ENCODE measurements at regions not wholly inside any gene's neighbourhood (a gene's known extent, or its start where the extent isn't known, plus 50 kb on each side); places are given as distances from the start of the nearest gene placed in this dataset.
A peak's percentile ranks its signal among the peaks of the same experiment; 100 is the strongest.

DNA sequence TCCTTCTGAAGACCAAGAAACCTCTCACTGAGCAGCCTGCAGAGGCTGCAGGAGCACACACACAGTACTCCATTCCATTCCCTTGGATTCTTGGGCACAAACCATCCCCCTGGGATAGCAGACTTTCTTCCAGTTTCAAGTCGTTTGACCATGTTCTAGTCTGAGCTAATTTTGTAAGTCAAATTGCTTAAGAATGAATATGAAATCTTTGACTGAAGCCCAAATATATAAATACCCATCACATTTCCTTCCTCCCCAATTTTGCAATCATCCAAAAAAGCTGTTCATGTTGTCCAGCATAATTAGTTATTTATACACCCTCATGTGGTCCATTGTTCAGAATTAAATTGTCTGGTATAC lies 231.2 kb upstream of the TPRG1 start:
- no peak for DNase-seq

DNA sequence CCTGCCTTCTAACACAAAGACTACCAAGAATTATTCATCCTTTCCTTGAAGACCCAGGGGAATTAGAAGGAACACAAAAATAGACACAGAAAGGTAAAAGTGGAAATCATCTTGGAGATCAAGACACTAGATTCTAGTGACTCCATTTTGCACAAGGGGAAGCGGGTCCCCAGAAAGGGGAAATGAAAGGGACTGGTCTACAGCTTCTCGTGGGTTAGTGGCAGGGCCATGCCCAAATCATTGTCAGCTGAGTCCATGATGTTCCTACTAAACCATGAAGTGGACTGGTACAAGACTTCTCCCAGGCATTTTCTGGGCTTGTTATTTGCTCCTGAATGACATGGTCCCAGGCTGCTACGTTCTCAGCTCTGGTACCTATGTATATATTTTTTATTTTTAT lies 230.7 kb upstream of the TPRG1 start:
- DNase-seq: no peak

DNA sequence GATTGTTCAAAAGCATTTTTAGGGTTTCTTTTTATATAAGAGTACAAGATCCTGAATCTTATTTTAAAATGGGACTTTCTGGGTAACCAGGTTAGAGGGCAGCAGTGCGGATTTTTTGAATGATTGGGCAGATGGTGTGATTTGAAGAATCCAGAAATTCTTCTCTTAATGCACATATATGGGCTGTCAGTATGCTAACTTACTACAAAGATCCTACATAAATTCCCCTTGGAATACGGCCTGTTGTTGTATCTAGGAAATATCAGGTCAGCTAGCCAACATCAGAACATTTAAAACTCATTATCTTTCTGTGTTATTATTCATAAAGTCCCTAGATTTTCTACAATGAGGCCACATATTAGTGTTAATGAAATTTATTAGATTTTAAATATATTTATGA lies 229.6 kb upstream of the TPRG1 start:
- no peak for DNase-seq

DNA sequence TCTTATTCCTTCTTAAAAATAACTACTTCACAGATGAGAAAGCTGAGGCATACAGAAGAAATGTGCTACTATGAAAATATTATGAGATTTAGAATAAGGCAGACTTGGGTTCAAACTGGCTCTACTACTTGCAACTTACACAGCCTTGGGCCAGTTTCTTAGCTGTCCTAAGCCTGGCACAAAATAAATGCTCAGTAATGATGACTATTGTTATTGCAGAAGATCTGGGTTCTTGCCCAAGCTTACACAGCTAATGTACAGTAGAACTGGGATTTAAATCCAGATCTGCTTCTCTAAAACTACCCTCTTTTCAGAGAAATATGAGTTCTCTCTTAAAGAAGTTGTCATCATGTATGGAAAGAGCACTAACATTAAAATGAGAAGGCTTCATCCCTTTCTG lies 228.2 kb upstream of the TPRG1 start:
- no peak for DNase-seq

DNA sequence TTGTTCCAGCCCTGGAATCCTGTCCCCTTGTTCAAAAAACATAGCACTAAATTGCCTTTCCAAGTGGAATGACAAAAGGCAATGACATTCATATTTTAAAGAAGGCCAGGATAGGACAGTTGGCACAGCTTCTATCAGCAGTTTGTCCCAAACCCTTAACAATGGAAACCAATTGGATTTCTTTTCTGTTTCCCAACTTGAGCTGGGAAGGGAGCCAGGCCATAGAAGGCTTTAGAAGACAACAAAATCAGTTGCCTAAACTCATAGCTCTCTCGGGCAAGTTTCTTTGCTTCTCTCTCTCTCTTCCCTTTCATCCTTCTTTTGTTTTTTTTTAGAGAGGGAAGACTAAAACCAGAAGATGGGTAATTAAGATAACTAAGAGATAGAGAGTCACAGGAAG lies 227.7 kb upstream of the TPRG1 start:
- no peak for DNase-seq

DNA sequence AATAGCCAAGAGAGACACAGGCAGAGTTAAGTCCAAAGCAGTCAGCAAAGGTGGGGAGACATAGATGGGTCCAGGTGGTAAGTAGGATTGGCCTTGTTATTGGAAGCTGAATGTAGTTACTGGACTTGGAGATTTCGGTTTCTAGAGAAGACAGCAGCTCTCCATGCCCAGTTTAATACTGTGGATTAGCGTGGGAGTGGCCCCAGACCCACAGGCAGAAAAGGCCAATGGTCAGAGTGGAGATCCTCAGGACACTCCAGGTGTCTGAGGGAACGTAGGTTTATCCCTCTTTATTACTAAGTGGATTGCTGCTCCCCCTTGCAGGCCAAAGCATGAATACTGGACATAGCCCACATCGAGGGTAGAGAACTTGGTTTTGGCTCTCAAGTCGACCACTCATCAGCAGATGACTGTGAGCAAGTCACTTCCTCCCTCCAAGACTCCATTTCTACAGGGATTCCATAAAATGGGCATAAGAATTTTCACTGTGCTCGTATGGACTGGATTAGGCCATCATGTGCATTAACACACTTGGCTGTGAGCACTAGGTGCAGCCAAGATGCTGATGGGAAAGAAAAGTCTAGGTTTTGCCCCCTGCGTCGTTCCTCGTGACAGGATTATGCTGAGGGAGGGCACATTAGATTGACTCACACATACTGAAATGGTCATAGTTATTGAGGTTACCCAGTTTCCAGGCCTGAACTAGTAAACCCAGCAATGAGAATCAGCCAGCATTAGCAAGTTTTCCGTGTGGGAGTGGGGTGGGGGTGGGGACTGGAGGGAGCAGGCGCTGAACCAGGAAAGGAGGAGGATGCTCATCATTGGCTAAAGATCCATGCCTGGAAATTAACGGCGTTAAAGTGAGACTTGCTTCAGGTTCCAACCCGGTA lies 225.2 kb upstream of the TPRG1 start:
- no peak for DNase-seq

DNA sequence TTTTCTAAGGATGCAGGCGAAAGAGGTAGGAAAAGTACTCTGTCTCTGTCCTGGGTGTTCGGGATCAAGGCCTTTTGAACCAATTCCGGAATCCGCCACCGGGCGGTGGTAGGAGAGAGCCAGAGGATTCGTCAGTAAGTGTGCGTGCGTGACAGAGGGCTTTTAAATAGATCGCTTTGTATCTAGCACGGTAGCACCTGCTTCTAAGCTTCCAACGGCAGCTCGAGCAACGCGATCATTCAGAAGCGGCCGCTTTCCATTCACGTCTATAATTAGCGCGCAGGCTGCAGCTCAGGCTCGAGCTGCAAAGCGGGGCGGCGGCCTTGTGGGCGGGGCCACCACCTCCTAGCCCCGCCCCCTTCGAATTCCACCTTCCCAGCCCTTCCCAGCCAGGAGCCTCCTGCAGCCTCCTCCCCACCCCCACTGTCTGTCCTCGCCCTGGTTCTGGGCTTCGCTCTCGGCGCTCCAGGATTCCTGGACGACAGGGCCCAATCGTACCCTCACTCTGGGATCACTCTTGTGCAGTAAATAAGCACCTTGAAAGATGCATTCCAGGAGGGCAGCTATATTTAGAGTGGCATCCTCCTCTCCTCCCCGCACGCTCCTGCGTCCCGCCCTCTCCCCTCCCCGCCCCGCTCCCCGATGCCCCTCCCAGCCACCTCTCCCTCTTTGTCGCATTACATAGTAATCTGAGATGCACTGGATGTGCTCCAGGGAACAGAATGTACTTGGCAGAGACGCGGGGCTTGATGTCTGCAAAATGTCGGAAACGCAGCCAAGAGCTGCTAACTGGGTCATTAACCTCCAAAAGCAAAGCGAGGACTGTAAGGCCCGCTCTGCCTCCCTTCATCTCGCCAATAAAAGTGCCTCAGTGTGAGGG lies 224.1 kb upstream of the TPRG1 start:
- DNase-seq: peak; percentile 25

DNA sequence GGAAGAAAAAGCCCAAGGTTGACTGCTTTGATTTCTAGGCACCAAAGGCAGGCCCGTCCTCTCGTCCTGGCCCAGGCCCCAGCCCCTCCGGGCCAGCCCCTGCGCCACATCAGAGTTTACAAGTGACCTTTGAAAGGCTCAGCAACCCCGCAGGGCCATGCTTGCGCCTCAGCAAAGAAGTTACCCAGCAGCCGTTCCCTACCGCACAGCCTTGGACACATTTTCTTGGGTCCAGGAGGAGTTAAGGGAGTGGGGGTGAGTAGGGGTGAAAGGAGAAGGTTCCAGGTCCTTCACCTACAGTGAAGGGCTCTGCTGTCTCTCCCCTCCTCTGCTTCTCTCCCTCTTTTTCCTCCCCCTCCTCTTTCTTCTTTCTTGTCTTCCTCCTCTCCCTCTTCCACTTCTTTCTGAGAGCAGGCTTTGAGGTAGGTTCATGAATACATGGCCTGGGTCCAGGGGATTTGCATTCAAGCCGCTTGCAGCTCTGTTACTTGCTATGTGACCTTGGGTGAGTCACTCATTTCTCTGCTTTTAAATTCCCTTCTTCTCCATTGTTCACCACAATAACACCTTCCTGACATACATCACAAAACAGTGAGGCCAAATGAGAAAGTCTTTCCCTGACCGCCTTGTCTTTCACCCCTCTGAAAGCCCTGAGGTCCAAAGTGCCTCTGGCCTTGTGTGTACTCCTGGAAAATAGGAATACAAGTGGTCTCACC lies 223.3 kb upstream of the TPRG1 start:
- DNase-seq: no peak

DNA sequence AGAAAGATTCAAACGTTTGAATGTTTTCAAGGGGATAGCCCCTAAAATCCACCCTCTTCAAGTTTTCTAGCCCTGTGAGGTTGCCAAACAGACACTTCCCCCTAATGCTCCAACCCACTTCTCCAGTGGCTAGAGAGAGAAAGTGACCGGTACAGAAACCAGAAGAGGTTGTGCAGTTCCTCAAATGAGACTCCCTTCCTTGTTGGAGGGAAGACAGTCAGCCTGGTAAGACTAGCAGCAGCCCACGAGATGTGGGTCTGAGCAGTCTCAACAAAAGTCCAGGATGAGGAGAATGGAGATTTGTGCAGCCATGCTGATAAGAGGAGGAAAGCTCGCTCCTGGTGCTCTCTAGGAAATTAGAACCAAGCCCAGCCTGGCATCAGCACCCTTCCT lies 222.8 kb upstream of the TPRG1 start:
- DNase-seq: no peak

DNA sequence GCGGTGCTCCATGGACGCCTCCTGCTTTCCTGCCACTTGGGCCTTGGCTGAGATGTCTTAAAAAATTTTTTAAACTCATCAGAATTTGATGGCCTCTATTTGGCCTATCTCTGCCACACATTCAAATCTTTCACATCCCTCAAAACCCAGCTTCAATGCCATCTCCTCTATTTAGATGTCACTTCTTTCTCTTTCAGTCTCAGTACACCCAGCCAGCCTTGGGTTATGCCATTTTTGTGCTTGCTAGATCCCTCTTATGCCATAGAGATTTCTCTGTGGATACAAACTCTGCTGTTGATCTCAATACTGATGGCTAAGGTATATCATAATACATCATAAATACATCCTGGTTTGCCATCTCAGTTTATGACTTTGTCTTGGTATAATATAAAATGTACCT lies 222.3 kb upstream of the TPRG1 start:
- DNase-seq: no peak

DNA sequence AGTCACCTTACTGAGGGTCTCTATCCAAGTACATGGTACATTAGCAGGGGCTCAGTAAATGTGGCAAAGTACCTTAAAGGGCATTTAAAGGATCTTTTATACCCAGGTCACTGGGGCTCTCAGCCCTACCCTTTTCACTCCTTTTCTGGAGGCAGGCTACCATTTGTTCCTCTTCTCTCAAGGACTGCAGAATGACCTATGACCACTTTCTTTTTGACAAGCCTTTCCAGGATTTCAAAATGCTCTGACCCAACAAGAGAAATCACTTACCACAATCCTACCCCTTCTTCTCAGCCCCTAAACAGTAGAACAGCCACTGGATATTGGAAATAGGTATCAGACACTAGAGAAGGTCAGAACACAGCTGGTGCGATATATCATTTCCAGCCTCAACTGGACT lies 221.8 kb upstream of the TPRG1 start:
- DNase-seq: no peak

DNA sequence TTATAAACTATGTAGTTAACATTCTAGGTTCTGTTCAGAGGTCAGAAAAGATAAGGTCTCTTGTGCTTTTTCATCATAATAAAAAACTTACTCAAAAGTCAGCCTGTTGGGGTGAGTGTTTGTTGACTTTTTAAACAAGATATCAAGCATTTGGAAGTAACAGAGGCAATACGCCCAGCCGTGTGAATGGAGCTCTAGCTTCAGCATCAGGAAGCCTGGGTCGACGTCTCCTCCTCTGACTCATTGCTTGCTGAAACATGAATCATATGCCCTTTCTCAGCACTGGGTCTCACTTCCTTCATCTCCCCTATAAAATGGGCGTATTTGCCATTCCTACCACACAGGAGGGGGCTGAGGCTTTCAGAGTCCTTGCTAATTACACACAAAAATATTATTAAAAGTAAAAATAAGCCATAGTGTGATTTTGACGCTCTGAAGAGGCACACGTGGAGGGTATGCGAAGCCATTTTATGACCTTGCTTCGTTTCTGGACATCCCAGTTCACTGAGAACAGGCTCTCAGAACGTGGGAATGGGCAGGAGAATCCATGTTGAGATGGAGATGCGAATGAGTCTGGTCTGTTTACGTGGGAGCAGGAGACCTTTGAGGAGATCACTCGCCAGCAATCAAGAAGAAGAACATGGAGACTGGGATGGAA lies 220.8 kb upstream of the TPRG1 start:
- peak; percentile 41 for DNase-seq

DNA sequence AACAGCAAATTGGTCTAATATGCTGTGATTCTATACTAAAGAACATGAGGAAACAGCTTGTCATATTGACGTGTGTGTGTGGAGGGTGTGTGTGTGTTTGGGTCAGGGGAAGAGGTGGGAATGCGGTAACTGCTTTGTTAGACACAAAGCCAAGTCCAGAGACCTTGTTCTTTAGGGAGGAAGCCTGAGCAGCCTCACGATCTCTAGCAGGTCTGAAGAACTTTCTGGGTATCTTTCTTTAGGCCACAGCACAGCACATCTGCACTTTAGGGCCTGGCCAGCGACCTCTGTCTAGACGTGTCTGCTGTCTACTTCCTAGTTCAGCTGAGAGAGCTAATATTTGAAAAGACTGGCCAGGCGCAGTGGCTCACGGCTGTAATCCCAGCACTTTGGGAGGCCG lies 220.0 kb upstream of the TPRG1 start:
- DNase-seq: no peak

DNA sequence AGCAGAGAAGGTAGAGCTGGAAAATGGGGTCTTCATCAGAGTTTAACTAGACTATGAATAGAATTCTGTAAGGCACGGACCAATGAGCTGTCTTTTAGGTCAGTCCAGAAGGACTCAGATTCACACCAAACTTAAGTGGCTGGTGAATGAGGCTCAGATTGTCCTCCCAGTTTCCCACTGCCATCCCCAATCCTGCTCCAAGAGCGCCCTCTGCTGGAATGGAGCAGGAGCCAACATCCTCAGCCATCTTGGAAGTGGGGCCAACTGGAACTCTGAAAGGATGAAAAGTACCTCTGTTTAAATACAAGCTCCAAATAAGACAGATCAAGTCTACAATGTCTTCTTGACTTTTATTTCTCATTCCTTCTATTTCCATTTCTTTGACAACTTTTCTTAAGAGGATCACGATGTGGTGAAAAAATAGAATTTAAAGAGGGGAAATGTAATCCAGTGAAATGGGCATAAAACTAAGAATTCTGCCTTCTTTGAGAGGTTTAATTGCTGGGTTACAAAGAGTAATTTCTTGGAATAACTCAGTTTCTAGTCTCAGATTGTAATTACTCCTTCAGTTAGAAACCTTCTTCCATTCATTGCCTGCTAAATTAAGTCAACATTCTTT lies 217.1 kb upstream of the TPRG1 start:
- DNase-seq: peak; percentile 74

DNA sequence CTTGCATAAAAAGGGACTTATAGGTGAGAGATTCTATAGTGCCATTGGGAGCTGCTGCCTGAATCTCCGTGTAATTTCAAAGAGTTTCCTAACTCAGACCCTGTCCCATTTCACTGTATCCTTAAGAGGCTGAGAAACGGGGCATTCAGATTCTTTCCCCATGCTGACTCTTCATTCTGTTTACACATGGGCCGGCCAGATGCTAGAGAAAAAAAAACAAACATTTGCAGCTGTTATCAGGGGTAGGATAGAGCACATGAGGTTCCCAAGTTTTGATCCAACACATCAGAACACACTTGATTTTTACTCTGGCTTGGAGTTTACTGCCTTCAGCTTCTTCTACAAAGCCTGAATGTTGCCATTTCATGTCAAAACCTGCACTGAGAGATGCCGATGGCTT lies 215.9 kb upstream of the TPRG1 start:
- no peak for DNase-seq

DNA sequence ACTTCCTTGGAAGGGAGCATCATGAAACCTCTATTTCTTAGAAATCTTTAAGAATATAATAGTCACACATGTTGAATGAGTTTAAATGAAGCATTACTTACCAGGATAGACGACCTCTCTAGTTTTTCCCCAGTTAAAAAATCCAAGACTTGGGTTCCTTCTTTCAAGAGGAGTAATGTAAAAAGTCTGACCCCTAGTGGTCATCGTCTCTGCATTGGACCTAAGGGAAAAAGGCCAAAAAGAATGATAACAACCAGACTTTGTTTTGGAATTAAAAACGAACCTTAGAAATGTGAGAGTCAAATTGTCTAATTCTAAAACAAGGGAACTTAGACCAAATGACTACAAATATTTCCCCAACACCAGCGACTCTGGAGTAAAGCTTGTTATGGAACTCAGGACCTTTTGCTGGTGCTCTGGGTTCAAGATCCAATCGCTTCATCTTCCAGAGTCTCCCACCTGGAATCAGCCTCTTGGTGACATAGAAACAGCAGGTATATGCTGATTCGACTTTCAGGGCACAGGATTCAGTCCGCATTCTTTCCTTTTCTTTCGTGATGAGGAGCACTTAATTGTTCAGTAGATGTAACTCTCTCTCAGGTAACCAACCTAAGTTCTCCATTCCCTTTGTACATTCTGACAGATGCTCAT lies 214.8 kb upstream of the TPRG1 start:
- DNase-seq: no peak

DNA sequence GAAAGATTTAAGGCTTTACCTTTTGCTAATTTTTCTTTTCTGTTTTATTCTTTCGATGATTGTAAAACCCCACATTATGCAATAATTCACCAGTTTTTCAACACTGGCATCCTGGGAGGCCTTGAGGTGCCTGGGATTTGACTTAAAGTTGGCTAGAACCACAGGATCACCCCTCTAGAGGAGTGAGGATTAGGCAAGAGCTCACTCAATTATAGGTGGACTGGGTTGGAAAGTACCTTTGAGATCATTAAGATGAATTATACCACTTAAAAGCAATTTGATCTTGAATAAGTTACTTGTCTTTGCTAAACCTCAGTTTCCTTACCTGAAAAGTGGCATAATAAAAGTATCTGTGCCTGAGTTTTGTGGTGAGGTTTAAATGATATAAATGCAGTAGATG lies 212.8 kb upstream of the TPRG1 start:
- no peak for DNase-seq

DNA sequence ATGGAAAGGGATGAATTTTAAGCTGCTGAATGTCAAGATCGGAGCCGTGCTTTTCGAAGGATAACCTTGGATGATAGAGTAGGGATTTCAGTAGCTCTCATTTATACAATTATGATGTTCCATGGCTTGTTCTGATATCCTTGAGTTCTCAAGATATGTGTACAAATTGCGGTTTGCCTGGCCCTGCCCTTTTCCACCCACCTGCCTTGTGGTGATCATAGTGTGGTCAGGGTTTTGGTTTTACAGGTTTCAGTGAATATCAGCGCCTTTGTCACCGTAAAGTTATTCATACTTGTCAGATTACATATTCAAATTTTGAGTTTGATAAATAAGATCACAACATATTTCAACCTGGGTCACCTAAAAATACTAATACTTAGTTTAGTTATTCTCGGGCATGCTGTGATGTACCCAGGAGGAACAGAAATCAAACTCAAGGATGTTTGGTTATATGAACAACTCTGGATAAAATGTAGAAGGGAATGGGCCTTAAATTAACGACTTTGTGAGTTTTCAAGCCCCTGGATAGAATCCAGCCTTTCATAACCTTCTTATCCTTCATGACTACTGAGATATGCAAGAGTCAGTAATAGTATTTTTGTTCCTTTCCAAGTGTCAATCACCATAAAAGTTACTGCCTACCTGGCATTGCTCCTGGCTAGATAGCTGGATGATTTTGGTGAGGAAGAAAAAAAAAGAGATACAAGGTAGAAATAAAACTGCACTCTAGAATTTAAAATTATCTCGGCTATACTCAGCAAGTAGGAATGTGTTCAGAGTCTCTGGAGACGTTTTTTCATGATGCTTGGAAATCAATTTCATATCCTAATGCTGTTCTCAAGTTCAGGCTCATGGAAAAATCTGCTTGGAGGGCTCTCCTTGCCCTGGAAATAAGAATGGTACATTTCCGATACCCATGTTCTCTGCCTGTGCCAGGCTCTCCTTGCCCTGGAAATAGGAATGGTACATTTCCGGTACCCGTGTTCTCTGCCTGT lies 209.2 kb upstream of the TPRG1 start:
- DNase-seq: no peak

DNA sequence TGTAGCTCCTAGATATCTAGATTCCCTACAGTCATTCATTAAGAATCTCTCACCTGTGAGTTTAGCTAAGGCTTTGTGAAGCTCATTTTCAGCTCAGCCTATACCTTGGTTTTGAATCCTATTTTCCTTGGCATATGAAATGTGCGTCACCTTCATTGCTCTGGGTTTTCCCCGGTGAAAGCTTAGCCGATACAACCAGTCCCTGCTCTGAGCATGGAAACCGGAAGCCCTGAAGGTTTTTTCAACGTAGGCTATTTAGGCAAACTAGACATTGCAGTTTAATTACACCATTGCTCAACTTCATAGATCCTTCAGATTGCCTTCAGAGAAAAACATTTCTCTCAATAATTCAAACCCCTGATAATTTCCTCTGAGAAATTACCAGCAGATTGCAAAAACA lies 206.8 kb upstream of the TPRG1 start:
- no peak for DNase-seq

DNA sequence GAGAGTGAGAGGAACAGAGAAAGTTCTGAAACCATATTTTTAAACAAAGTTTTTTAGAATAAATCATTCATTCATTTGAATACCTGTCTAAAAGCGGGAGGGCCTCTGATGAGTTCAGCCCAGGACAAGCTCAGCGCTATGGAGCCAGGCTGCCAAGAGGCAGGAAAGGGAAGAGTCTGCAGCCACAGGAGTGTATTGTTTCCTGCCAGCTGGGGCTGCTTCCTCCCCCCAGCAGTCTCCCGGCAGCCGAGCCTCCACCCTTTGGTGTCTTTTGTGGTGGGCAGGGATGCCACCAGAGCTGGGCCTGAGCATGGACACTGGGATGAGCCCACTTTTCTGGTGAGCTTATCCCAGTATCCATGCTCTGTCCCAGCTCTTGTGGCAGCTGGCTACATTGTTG lies 199.5 kb upstream of the TPRG1 start:
- no peak for DNase-seq
